DOHH2 (cell line): ENCODE measurements at regions not wholly inside any gene's neighbourhood (a gene's known extent, or its start where the extent isn't known, plus 50 kb on each side); places are given as distances from the start of the nearest gene placed in this dataset.

Experiments used
- H3F3A ChIP-seq: fragments of 200-600 bp; sonication (generic), shearing (Covaris generic); 2 replicates; pipeline ENCODE4 v1.6.0; 2016; ENCODE audit warnings: antibody characterized with exemption, mild to moderate bottlenecking; ENCODE audit not compliant: control insufficient read depth, insufficient read depth
- H3K27ac ChIP-seq: fragments of 200-600 bp; sonication (generic); 2 replicates; pipeline ENCODE4 v1.5.1; 2014; ENCODE audit warnings: low read depth, mild to moderate bottlenecking, low read length, moderate library complexity
- H3K27me3 ChIP-seq: fragments of 200-600 bp; sonication (generic); 2 replicates; pipeline ENCODE4 v1.6.1; 2014; ENCODE audit warnings: mild to moderate bottlenecking, low read length, mixed read lengths; ENCODE audit not compliant: control insufficient read depth
- H3K36me3 ChIP-seq: fragments of 200-600 bp; sonication (generic); 2 replicates; pipeline ENCODE4 v1.6.1; 2014; ENCODE audit warnings: mild to moderate bottlenecking, low read length, moderate library complexity, mixed read lengths; ENCODE audit not compliant: control insufficient read depth
- H3K4me1 ChIP-seq: fragments of 200-600 bp; sonication (generic); 2 replicates; pipeline ENCODE4 v1.6.1; 2014; ENCODE audit warnings: mild to moderate bottlenecking, low read length, mixed read lengths; ENCODE audit not compliant: control insufficient read depth
- H3K4me2 ChIP-seq: fragments of 200-600 bp; sonication (generic); 2 replicates; pipeline ENCODE4 v1.6.0; 2014; ENCODE audit warnings: mild to moderate bottlenecking, low read length, moderate library complexity
- H3K4me3 ChIP-seq: fragments of 200-600 bp; sonication (generic); 2 replicates; pipeline ENCODE4 v1.5.1; 2014; ENCODE audit warnings: mild to moderate bottlenecking, low read length, mixed read lengths
- H3K79me2 ChIP-seq: fragments of 200-600 bp; sonication (generic); 2 replicates; pipeline ENCODE4 v1.6.1; 2014; ENCODE audit warnings: mild to moderate bottlenecking, low read length, mixed read lengths; ENCODE audit not compliant: control insufficient read depth
- H3K9me2 ChIP-seq: fragments of 200-600 bp; sonication (generic); replicated peaks from 2 replicates; pipeline ENCODE4 v1.6.1; 2014; ENCODE audit warnings: mild to moderate bottlenecking, low read length, mixed read lengths; ENCODE audit not compliant: control insufficient read depth
- H3K9me3 ChIP-seq: fragments of 200-600 bp; sonication (generic); 2 replicates; pipeline ENCODE4 v1.6.1; 2014; ENCODE audit warnings: antibody characterized with exemption, low read length, mixed read lengths; ENCODE audit not compliant: control insufficient read depth, insufficient read depth
- H4K20me1 ChIP-seq: fragments of 200-600 bp; sonication (generic); 2 replicates; pipeline ENCODE4 v1.6.0; 2014; ENCODE audit warnings: low read depth, mild to moderate bottlenecking, antibody characterized with exemption, low read length, moderate library complexity; ENCODE audit not compliant: control insufficient read depth, insufficient read depth
- CTCF ChIP-seq: fragments of 200-600 bp; sonication (generic); IDR thresholded peaks from one replicate; pipeline ENCODE4 v1.5.1; 2014; ENCODE audit warnings: antibody characterized with exemption, mild to moderate bottlenecking, low read depth, low read length; ENCODE audit not compliant: poor library complexity, severe bottlenecking
- EZH2phosphoT487 ChIP-seq: fragments of 200-600 bp; sonication (generic); IDR thresholded peaks from 2 replicates; pipeline ENCODE4 v1.6.1; 2017; ENCODE audit warnings: borderline replicate concordance, mild to moderate bottlenecking, antibody characterized with exemption, low read length, moderate library complexity, mixed read lengths

- no peaks in the 10 kb centered on the region for H3K4me1 ChIP-seq
- no peaks in the 10 kb centered on the region for H4K20me1 ChIP-seq
- H3K36me3 ChIP-seq = no peaks in the 10 kb centered on the region
- TF ChIP-seq EZH2phosphoT487 (no peak), CTCF (no peak)
- no peaks in the 10 kb centered on the region for H3K27me3 ChIP-seq
- no peak overlapping the region for H3K27ac ChIP-seq
- no peaks in the 10 kb centered on the region for H3F3A ChIP-seq
- H3K9me3 ChIP-seq = no peaks in the 10 kb centered on the region
- H3K79me2 ChIP-seq = no peaks in the 10 kb centered on the region
- H3K4me3 ChIP-seq = no peak overlapping the region
- no peaks in the 10 kb centered on the region for H3K9me2 ChIP-seq
- H3K4me2 ChIP-seq = no peak overlapping the region
These were observed 368.2 kb upstream of the PRICKLE1 start for GRCh38 chr12:42957561-42958290.

- no peaks in the 10 kb centered on the region for H3K79me2 ChIP-seq
- H3F3A ChIP-seq = no peaks in the 10 kb centered on the region
- H3K9me3 ChIP-seq = no peaks in the 10 kb centered on the region
- TF ChIP-seq CTCF = no peak
- no peak for TF ChIP-seq EZH2phosphoT487
- no peak overlapping the region for H3K4me3 ChIP-seq
- H3K4me1 ChIP-seq = no peaks in the 10 kb centered on the region
- H3K36me3 ChIP-seq = no peaks in the 10 kb centered on the region
- H3K9me2 ChIP-seq = no peaks in the 10 kb centered on the region
- H3K27me3 ChIP-seq = no peaks in the 10 kb centered on the region
- H3K4me2 ChIP-seq = no peak overlapping the region
- H3K27ac ChIP-seq = no peak overlapping the region
- H4K20me1 ChIP-seq = no peaks in the 10 kb centered on the region
These were observed 367.6 kb upstream of the PRICKLE1 start for GRCh38 chr12:42957136-42957535.

GRCh38 chr12:42953021-42953420 is 363.5 kb upstream of the PRICKLE1 start:
- Histone ChIP-seq H3F3A (no peaks in the 10 kb centered on the region), H3K27ac (no peak overlapping the region), H3K4me1 (no peaks in the 10 kb centered on the region), H3K9me2 (no peaks in the 10 kb centered on the region), H3K79me2 (no peaks in the 10 kb centered on the region), H3K27me3 (no peaks in the 10 kb centered on the region), H3K4me3 (no peak overlapping the region), H4K20me1 (no peaks in the 10 kb centered on the region), H3K36me3 (no peaks in the 10 kb centered on the region), H3K4me2 (no peak overlapping the region), H3K9me3 (no peaks in the 10 kb centered on the region)
- TF ChIP-seq EZH2phosphoT487 (no peak), CTCF (no peak)
